GM10266 (cell line): ENCODE measurements at regions not wholly inside any gene's neighbourhood (a gene's known extent, or its start where the extent isn't known, plus 50 kb on each side); places are given as distances from the start of the nearest gene placed in this dataset.

Source experiments
- DNase-seq: peaks from one replicate; pipeline ENCODE4 v3.0.0; 2012; ENCODE audit errors: extremely low spot score
- CTCF ChIP-seq: IDR thresholded peaks from 2 replicates; pipeline ENCODE4 v1.5.1; 2012; ENCODE audit warnings: mild to moderate bottlenecking, low read depth; ENCODE audit not compliant: control insufficient read depth, insufficient read depth; ENCODE audit errors: missing control alignments

- no peak for TF ChIP-seq CTCF
- DNase-seq = no peak
Observed at GRCh38 chr2:48001498-48001897, 95.2 kb upstream of the FBXO11 start.

- no peak for DNase-seq
- no peak for TF ChIP-seq CTCF
Observed at GRCh38 chr2:48006094-48006493, 99.8 kb upstream of the FBXO11 start.

GRCh38 chr2:48007699-48008268 is 101.5 kb upstream of the FBXO11 start:
- no peak for TF ChIP-seq CTCF
- DNase-seq = no peak

GRCh38 chr2:48009256-48009655 is 103.0 kb upstream of the FBXO11 start:
- no peak for TF ChIP-seq CTCF
- no peak for DNase-seq

- no peak for DNase-seq
- no peak for TF ChIP-seq CTCF
Observed at GRCh38 chr2:48015421-48015820, 109.1 kb upstream of the FBXO11 start.

- no peak for TF ChIP-seq CTCF
- DNase-seq = no peak
Observed at GRCh38 chr2:48016225-48017019, 110.1 kb upstream of the FBXO11 start.

GRCh38 chr2:48017136-48017535 is 110.8 kb upstream of the FBXO11 start:
- DNase-seq = no peak
- no peak for TF ChIP-seq CTCF
